CD14-positive monocyte (primary cell): ENCODE measurements at regions not wholly inside any gene's neighbourhood (a gene's known extent, or its start where the extent isn't known, plus 50 kb on each side); places are given as distances from the start of the nearest gene placed in this dataset.
A peak's percentile ranks its signal among the peaks of the same experiment; 100 is the strongest.

ENCODE experiments used
- DNase-seq, 3 donors: peaks; one replicate each; pipeline ENCODE4 v3.0.0-alpha.2; 2011 to 2022
- H2AFZ ChIP-seq: 2 replicates; pipeline ENCODE4 v1.6.0; 2012; ENCODE audit warnings: mild to moderate bottlenecking, low read depth, low read length, inconsistent platforms; ENCODE audit not compliant: insufficient read depth, poor library complexity, severe bottlenecking
- H3K27ac ChIP-seq, 2 donors: 1 replicate in 1 of 2; 2 replicates in 1 of 2; pipeline ENCODE4 v1.5.1; 2012 to 2013; ENCODE audit warnings: low read length in 2 of 2, control low read depth in 1 of 2, inconsistent platforms in 1 of 2, low read depth in 1 of 2, mild to moderate bottlenecking in 1 of 2
- H3K27me3 ChIP-seq, 2 donors: one replicate each; pipeline versions ENCODE4 v1.6.0 to v1.6.1; 2011 to 2013; ENCODE audit warnings: low read length in 2 of 2; ENCODE audit not compliant: control insufficient read depth in 2 of 2, insufficient read depth in 2 of 2
- H3K36me3 ChIP-seq, 2 donors: replicated peaks in 1 of 2; 1 replicate in 1 of 2; 2 replicates in 1 of 2; pipeline versions ENCODE4 v1.5.1 to v1.6.1; 2012 to 2013; ENCODE audit warnings: low read length in 2 of 2, control low read depth in 1 of 2, inconsistent platforms in 1 of 2, mild to moderate bottlenecking in 1 of 2; ENCODE audit not compliant: insufficient read depth in 2 of 2, control insufficient read depth in 1 of 2
- H3K4me1 ChIP-seq, 2 donors: 1 replicate in 1 of 2; 2 replicates in 1 of 2; pipeline versions ENCODE4 v1.5.1 to v1.6.1; 2012 to 2013; ENCODE audit warnings: low read length in 2 of 2, control low read depth in 1 of 2, inconsistent platforms in 1 of 2, mild to moderate bottlenecking in 1 of 2, moderate library complexity in 1 of 2; ENCODE audit not compliant: insufficient read depth in 2 of 2, control insufficient read depth in 1 of 2
- H3K4me2 ChIP-seq: replicated peaks from 2 replicates; pipeline ENCODE3; 2012; ENCODE audit warnings: low read length, moderate library complexity, mild to moderate bottlenecking; ENCODE audit not compliant: poor library complexity, severe bottlenecking; ENCODE audit errors: extremely low read depth
- H3K4me3 ChIP-seq, 3 experiments: fragments of 200-600 bp in 1 of 3; sonication (generic) in 1 of 3; replicated peaks in 1 of 3; 1 replicate in 2 of 3; 2 replicates in 1 of 3; pipeline ENCODE4 v1.5.1; 2011 to 2013; ENCODE audit warnings: low read length in 3 of 3, mild to moderate bottlenecking in 3 of 3, control low read depth in 2 of 3, low read depth in 2 of 3, inconsistent platforms in 1 of 3, moderate library complexity in 1 of 3
- H3K79me2 ChIP-seq: 2 replicates; pipeline ENCODE4 v1.6.0; 2012; ENCODE audit warnings: mild to moderate bottlenecking, control low read depth, inconsistent platforms, low read length, moderate library complexity; ENCODE audit not compliant: insufficient read depth
- H3K9ac ChIP-seq: 2 replicates; pipeline ENCODE4 v1.6.0; 2017; ENCODE audit warnings: low read length, mild to moderate bottlenecking; ENCODE audit not compliant: insufficient read depth, poor library complexity, severe bottlenecking
- H3K9me3 ChIP-seq, 2 donors: replicated peaks in 1 of 2; 1 replicate in 1 of 2; 2 replicates in 1 of 2; pipeline versions ENCODE4 v1.5.1 to v1.6.1; 2012 to 2013; ENCODE audit warnings: low read length in 2 of 2, control low read depth in 1 of 2; ENCODE audit not compliant: control insufficient read depth in 1 of 2, insufficient read depth in 1 of 2
- H4K20me1 ChIP-seq: 2 replicates; pipeline ENCODE4 v1.6.0; 2012; ENCODE audit warnings: mild to moderate bottlenecking, low read length, control low read depth, moderate library complexity; ENCODE audit not compliant: insufficient read depth
- H3K27ac Mint-ChIP-seq, 7 donors: one replicate each; pipeline ENCODE4 v1.8.0; 2020; ENCODE audit warnings: mild to moderate bottlenecking in 7 of 7, mixed read lengths in 7 of 7, moderate library complexity in 6 of 7, inconsistent platforms in 2 of 7
- H3K27me3 Mint-ChIP-seq, 3 donors: one replicate each; pipeline ENCODE4 v1.8.0; 2021 to 2022; ENCODE audit warnings: low read depth in 3 of 3, mild to moderate bottlenecking in 3 of 3, mixed read lengths in 3 of 3, moderate library complexity in 3 of 3, inconsistent platforms in 1 of 3
- H3K36me3 Mint-ChIP-seq, 2 donors: one replicate each; pipeline ENCODE4 v1.8.0; 2020; ENCODE audit warnings: mixed read lengths in 2 of 2, inconsistent platforms in 1 of 2, mild to moderate bottlenecking in 1 of 2
- H3K4me1 Mint-ChIP-seq: one replicate; pipeline ENCODE4 v1.8.0; 2020; ENCODE audit warnings: mild to moderate bottlenecking, mixed read lengths
- H3K4me3 Mint-ChIP-seq, 2 donors: one replicate each; pipeline ENCODE4 v1.8.0; 2020; ENCODE audit warnings: mild to moderate bottlenecking in 2 of 2, mixed read lengths in 2 of 2, moderate library complexity in 1 of 2
- H3K9me3 Mint-ChIP-seq, 7 donors: one replicate each; pipeline ENCODE4 v1.8.0; 2020 to 2022; ENCODE audit warnings: mixed read lengths in 7 of 7, mild to moderate bottlenecking in 6 of 7, moderate library complexity in 6 of 7, inconsistent platforms in 2 of 7
- WGBS: methylation state at CpG from one replicate; pipeline ENCODE4 v1.1.5; 2013; ENCODE audit warnings: missing lambda C conversion rate; ENCODE audit not compliant: insufficient coverage; 5-methylcytosine and 5-hydroxymethylcytosine counted together
- intact Hi-C, 2 donors: fragments of 100-400 bp; cut with micrococcal nuclease; formaldehyde crosslinking; loops; one replicate each; pipeline versions ENCODE4 v1.15.0 to v1.15.1; 2023
- TF ChIP-seq, protein P1 (sequence below): fragments of 200-600 bp; IDR thresholded peaks from one replicate; pipeline ENCODE4 v1.8.0; 2022; ENCODE audit warnings: antibody characterized with exemption, mild to moderate bottlenecking

DNA sequence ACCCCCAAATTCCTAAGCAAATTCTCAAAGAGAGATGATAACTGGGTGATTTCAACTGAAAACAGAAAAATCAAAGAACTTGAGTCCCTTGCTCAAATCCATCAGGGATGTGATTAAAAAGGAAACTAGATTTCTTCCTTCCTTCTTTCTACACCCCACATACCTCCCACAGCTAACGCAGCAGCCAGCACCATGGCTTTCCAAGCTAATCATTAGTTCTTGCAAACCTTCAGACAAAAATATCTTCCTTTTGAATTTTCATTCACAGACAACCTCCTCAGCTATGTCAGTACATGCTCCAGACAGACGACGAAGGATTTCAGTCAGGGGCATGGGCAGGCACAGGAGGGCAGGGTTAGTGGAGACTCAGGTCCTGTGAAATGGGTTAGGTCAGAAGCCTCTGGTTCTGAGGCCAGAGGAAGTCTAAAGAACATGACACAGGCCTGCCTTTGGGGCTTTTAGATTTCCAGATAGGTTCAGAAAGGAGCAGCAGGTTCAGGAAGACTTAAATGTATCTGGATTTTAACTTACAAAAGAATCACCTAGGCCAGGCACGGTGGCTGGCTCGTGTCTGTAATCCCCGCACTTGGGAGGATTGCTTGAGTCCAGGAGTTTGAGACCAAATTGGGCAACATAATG lies 173.7 kb upstream of the NFIB start:
- H3K36me3 Mint-ChIP-seq: no peaks in the 10 kb centered on the region
- H3K27ac Mint-ChIP-seq: peak overlapping the region in 1 of 7 donors; percentile 42
- no peaks in the 10 kb centered on the region for H3K9me3 ChIP-seq
- H3K36me3 ChIP-seq: no peaks in the 10 kb centered on the region
- H3K9ac ChIP-seq: no peak overlapping the region
- H2AFZ ChIP-seq: no peak overlapping the region
- no peak overlapping the region for H3K4me3 ChIP-seq
- no peaks in the 10 kb centered on the region for H3K4me1 Mint-ChIP-seq
- H4K20me1 ChIP-seq: no peaks in the 10 kb centered on the region
- H3K27ac ChIP-seq: no peak overlapping the region
- H3K27me3 ChIP-seq: no peaks in the 10 kb centered on the region
- H3K4me1 ChIP-seq: no peaks in the 10 kb centered on the region
- H3K9me3 Mint-ChIP-seq: peaks cover 0 to 8% (median 2%) of the 10 kb centered on the region in 7 donors
- WGBS: 90% methylated on average over 3 of the region's 6 CpGs
- no peak for DNase-seq
- no peaks in the 10 kb centered on the region for H3K79me2 ChIP-seq
- peaks cover 0 to 2% (median 0%) of the 10 kb centered on the region in 3 donors for H3K27me3 Mint-ChIP-seq
- no peak overlapping the region for H3K4me3 Mint-ChIP-seq
- intact Hi-C loops: no loop called here
- H3K4me2 ChIP-seq: no peak overlapping the region
- TF ChIP-seq, protein P1, sequence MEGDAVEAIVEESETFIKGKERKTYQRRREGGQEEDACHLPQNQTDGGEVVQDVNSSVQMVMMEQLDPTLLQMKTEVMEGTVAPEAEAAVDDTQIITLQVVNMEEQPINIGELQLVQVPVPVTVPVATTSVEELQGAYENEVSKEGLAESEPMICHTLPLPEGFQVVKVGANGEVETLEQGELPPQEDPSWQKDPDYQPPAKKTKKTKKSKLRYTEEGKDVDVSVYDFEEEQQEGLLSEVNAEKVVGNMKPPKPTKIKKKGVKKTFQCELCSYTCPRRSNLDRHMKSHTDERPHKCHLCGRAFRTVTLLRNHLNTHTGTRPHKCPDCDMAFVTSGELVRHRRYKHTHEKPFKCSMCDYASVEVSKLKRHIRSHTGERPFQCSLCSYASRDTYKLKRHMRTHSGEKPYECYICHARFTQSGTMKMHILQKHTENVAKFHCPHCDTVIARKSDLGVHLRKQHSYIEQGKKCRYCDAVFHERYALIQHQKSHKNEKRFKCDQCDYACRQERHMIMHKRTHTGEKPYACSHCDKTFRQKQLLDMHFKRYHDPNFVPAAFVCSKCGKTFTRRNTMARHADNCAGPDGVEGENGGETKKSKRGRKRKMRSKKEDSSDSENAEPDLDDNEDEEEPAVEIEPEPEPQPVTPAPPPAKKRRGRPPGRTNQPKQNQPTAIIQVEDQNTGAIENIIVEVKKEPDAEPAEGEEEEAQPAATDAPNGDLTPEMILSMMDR: no peak

DNA sequence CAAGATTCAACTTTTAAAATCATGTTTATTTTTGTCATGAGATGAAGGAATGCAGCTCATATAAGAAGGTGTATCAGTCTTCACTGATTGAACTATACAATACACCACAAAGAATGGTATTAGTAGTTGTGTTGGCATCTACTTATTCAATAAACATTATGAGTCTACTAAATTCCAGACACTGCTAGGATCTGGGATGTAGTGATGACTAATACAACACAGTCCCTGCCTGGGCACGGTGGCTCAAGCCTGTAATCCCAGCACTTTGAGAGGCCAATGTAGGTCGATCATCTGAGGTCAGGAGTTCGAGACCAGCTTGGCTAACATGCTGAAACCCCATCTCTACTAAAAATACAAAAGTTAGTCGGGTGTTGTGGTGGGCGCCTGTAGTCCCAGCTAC lies 171.4 kb upstream of the NFIB start:
- Histone ChIP-seq H3K27ac (no peak overlapping the region), H3K9me3 (no peaks in the 10 kb centered on the region), H2AFZ (no peak overlapping the region), H3K9ac (no peak overlapping the region), H4K20me1 (no peaks in the 10 kb centered on the region), H3K4me3 (no peak overlapping the region), H3K36me3 (no peaks in the 10 kb centered on the region), H3K4me1 (no peaks in the 10 kb centered on the region), H3K4me2 (no peak overlapping the region), H3K79me2 (no peaks in the 10 kb centered on the region), H3K27me3 (no peaks in the 10 kb centered on the region)
- Mint-ChIP-seq H3K4me1 (no peaks in the 10 kb centered on the region), H3K4me3 (no peak overlapping the region), H3K27me3 (peaks cover 0 to 1% (median 0%) of the 10 kb centered on the region in 3 donors), H3K36me3 (no peaks in the 10 kb centered on the region), H3K9me3 (peaks cover 0 to 8% (median 2%) of the 10 kb centered on the region in 7 donors), H3K27ac (no peak overlapping the region)
- WGBS: no CpG with 5 or more reads among the region's 5 CpGs
- TF ChIP-seq, protein P1: no peak
- intact Hi-C loops: no loop called here
- no peak for DNase-seq
